ENCODE measurements at regions not wholly inside any gene's neighbourhood (a gene's known extent, or its start where the extent isn't known, plus 50 kb on each side); places are given as distances from the start of the nearest gene placed in this dataset.

DNA sequence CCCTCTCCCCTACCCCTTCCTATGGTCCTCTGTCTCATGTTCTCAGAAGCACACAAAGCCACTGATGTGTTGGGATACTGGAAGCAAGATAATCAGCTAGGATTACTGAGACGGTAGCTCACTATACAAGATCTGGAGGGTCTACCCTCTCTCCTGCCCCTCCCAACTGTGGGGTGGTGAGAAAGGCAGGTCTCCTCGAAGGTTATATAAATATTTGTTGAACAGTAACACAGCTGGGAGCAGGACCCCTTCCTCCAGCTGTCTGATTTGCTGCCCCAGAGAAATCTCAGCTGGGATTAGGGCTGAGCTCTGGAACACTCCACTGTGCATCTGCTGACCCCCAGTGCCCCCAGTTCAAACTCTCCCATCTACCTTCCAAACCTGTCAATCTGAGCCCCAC lies 94.2 kb upstream of the IPO9 start:
- Histone ChIP-seq H3K4me1 (ENCODE audit: control insufficient read depth in 1 of 2, insufficient read depth in 2 of 2, low read length in 2 of 2) (peaks cover 9 to 30% of the 10 kb centered on the region in 2 experiments; a peak in 3 of 4 replicates), H3K9me2 (ENCODE audit: insufficient read depth) (no peaks in the 10 kb centered on the region), H3K4me2 (ENCODE audit: low read length) (no peak overlapping the region), H3K27me3 (ENCODE audit: insufficient read depth, low read length) (no peaks in the 10 kb centered on the region), H2AFZ (ENCODE audit: low read depth, low read length, poor library complexity, severe bottlenecking) (no peak overlapping the region), H3K9ac (ENCODE audit: low read length) (no peak overlapping the region), H4K20me1 (ENCODE audit: insufficient read depth) (no peaks in the 10 kb centered on the region), H3K36me3 (ENCODE audit: control insufficient read depth in 1 of 2, insufficient read depth in 2 of 2, low read length in 2 of 2) (no peaks in the 10 kb centered on the region), H3K9me3 (ENCODE audit: control insufficient read depth in 1 of 2, insufficient read depth in 1 of 2, low read depth in 1 of 2, low read length in 2 of 2) (no peaks in the 10 kb centered on the region), H3K4me3 (replicated peaks in 1 of 2; ENCODE audit: low read depth in 1 of 2, low read length in 2 of 2) (no peak overlapping the region), H3K79me2 (ENCODE audit: insufficient read depth, low read length) (no peaks in the 10 kb centered on the region; the same call in 1 of the 2 replicates), H3K27ac (ENCODE audit: low read depth, low read length) (no peak overlapping the region)
- DNase-seq (ENCODE audit: low read depth, low spot score) (no peak), ATAC-seq (no peak)
- ChIA-PET CTCF (no interaction called here), POLR2A (no interaction called here), RAD21 (ENCODE audit: low non-redundant PET in 1 of 2, low total read pairs in 2 of 2, uncharacterized antibody in 2 of 2, unreplicated experiment in 2 of 2) (no interaction called here)
- TF ChIP-seq, protein P1, sequence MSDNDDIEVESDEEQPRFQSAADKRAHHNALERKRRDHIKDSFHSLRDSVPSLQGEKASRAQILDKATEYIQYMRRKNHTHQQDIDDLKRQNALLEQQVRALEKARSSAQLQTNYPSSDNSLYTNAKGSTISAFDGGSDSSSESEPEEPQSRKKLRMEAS (IDR thresholded peaks at IDR 0.05) = no peak
- no peak for TF ChIP-seq YY1 (IDR thresholded peaks at IDR 0.05; ENCODE audit: extremely low read depth, insufficient replicate concordance, low read depth, low read length)
- TF ChIP-seq, protein P2, sequence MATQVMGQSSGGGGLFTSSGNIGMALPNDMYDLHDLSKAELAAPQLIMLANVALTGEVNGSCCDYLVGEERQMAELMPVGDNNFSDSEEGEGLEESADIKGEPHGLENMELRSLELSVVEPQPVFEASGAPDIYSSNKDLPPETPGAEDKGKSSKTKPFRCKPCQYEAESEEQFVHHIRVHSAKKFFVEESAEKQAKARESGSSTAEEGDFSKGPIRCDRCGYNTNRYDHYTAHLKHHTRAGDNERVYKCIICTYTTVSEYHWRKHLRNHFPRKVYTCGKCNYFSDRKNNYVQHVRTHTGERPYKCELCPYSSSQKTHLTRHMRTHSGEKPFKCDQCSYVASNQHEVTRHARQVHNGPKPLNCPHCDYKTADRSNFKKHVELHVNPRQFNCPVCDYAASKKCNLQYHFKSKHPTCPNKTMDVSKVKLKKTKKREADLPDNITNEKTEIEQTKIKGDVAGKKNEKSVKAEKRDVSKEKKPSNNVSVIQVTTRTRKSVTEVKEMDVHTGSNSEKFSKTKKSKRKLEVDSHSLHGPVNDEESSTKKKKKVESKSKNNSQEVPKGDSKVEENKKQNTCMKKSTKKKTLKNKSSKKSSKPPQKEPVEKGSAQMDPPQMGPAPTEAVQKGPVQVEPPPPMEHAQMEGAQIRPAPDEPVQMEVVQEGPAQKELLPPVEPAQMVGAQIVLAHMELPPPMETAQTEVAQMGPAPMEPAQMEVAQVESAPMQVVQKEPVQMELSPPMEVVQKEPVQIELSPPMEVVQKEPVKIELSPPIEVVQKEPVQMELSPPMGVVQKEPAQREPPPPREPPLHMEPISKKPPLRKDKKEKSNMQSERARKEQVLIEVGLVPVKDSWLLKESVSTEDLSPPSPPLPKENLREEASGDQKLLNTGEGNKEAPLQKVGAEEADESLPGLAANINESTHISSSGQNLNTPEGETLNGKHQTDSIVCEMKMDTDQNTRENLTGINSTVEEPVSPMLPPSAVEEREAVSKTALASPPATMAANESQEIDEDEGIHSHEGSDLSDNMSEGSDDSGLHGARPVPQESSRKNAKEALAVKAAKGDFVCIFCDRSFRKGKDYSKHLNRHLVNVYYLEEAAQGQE (IDR thresholded peaks at IDR 0.05; ENCODE audit: low read depth) = no peak
- TF ChIP-seq, protein P3, sequence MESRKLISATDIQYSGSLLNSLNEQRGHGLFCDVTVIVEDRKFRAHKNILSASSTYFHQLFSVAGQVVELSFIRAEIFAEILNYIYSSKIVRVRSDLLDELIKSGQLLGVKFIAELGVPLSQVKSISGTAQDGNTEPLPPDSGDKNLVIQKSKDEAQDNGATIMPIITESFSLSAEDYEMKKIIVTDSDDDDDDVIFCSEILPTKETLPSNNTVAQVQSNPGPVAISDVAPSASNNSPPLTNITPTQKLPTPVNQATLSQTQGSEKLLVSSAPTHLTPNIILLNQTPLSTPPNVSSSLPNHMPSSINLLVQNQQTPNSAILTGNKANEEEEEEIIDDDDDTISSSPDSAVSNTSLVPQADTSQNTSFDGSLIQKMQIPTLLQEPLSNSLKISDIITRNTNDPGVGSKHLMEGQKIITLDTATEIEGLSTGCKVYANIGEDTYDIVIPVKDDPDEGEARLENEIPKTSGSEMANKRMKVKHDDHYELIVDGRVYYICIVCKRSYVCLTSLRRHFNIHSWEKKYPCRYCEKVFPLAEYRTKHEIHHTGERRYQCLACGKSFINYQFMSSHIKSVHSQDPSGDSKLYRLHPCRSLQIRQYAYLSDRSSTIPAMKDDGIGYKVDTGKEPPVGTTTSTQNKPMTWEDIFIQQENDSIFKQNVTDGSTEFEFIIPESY (IDR thresholded peaks at IDR 0.05; ENCODE audit: extremely low read depth, insufficient replicate concordance, low read length) = no peak
- TF ChIP-seq EZH2phosphoT487 (IDR thresholded peaks at IDR 0.05; ENCODE audit: borderline replicate concordance) = no peak
- TF ChIP-seq, protein P4, sequence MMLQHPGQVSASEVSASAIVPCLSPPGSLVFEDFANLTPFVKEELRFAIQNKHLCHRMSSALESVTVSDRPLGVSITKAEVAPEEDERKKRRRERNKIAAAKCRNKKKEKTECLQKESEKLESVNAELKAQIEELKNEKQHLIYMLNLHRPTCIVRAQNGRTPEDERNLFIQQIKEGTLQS (IDR thresholded peaks at IDR 0.05) = no peak
- TF ChIP-seq ZNF274 (IDR thresholded peaks at IDR 0.05; ENCODE audit: low read depth, low read length) = no peak
- TF ChIP-seq CEBPB (IDR thresholded peaks at IDR 0.05; ENCODE audit: low read depth) = no peak
- TF ChIP-seq TCF7L2 (IDR thresholded peaks at IDR 0.05; ENCODE audit: borderline replicate concordance, extremely low read depth, insufficient read depth, insufficient read length) = no peak
- no peak for TF ChIP-seq RAD21 (IDR thresholded peaks at IDR 0.05; ENCODE audit: low read depth)
- no peak for TF ChIP-seq POLR2AphosphoS5 (IDR thresholded peaks at IDR 0.05; ENCODE audit: low read depth, low read length)
- no peak for TF ChIP-seq JUND (IDR thresholded peaks at IDR 0.05)
- no peak for TF ChIP-seq SIN3A (IDR thresholded peaks at IDR 0.05; ENCODE audit: low read depth)
- no peak for TF ChIP-seq EGR1 (IDR thresholded peaks at IDR 0.05; ENCODE audit: low read depth)
- no TSS peak for BruUV-seq (replicated peaks)
- intact Hi-C loops (cut with micrococcal nuclease) = no loop called here
